GM12892 (cell line): ENCODE measurements at regions not wholly inside any gene's neighbourhood (a gene's known extent, or its start where the extent isn't known, plus 50 kb on each side); places are given as distances from the start of the nearest gene placed in this dataset.

Experiments used
- POLR2A ChIP-seq: IDR thresholded peaks from 2 replicates; pipeline ENCODE4 v1.6.1; 2011; ENCODE audit warnings: low read depth, low read length, control low read depth
- POLR2AphosphoS5 ChIP-seq: IDR thresholded peaks from 2 replicates; pipeline ENCODE4 v1.6.1; 2011; ENCODE audit warnings: low read depth, low read length, control low read depth
- TAF1 ChIP-seq: IDR thresholded peaks from 2 replicates; pipeline ENCODE4 v1.6.1; 2011; ENCODE audit warnings: low read depth, mild to moderate bottlenecking, control low read depth, low read length, borderline replicate concordance

DNA sequence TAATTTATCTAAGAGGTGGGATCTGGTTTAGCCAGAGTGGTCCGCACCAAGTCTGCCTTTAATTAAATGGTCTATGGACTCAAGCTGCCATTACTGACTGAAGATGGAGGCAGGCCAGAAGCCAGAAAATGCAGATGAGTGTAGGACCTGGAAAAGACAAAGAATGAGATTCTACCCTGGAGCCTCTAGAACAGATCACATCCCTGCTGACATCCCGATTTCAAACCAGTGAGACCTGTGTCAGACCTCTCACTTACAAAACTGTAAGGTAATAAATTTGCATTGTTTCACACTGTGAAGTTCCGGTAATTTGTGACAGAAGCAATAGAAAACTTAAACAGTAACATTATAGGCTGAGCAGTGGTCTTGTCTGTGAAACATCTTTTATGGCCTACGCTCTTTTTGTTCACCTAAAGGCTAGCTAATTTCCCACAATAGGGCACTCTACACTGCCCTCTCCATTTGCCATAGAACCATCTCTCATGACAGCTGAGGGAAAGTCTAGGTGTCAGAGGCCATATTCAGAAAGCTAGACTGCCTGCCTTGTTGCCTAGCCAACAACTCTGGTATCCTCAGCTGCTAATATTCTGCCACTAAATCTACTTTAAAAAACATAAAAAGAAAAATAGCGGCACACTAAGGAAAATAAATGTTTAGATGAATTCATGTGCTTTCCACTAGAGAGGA, 1396.2 kb upstream of the PIK3C3 start:
- TF ChIP-seq POLR2A = no peak
- TF ChIP-seq POLR2AphosphoS5 = no peak
- no peak for TF ChIP-seq TAF1
